GM06990 (cell line): ENCODE measurements at regions not wholly inside any gene's neighbourhood (a gene's known extent, or its start where the extent isn't known, plus 50 kb on each side); places are given as distances from the start of the nearest gene placed in this dataset.

Source experiments
- DNase-seq: peaks from one replicate; pipeline ENCODE4 v3.0.0-alpha.2; 2011; ENCODE audit not compliant: insufficient read length; ENCODE audit errors: extremely low read depth
- H3K27me3 ChIP-seq: replicated peaks from 2 replicates; pipeline ENCODE4 v1.6.0; 2011; ENCODE audit warnings: low read length; ENCODE audit not compliant: control insufficient read depth, insufficient read depth
- H3K36me3 ChIP-seq: 2 replicates; pipeline ENCODE4 v1.5.1; 2011; ENCODE audit warnings: low read length; ENCODE audit not compliant: control insufficient read depth, insufficient read depth
- H3K4me3 ChIP-seq: replicated peaks from 2 replicates; pipeline ENCODE4 v1.5.1; 2011; ENCODE audit warnings: low read depth, mild to moderate bottlenecking, control low read depth, low read length
- CTCF ChIP-seq: IDR thresholded peaks from 2 replicates; pipeline ENCODE4 v1.5.1; 2011; ENCODE audit warnings: low read length, control low read depth, mild to moderate bottlenecking, inconsistent platforms; ENCODE audit not compliant: insufficient read depth, poor library complexity, severe bottlenecking

- Histone ChIP-seq H3K36me3 (no peaks in the 10 kb centered on the region), H3K27me3 (no peaks in the 10 kb centered on the region), H3K4me3 (no peak overlapping the region)
- no peak for TF ChIP-seq CTCF
- no peak for DNase-seq
Observed at GRCh38 chr20:60599381-60599780, 641.2 kb downstream of the CDH26 start.

- Histone ChIP-seq H3K36me3 (no peaks in the 10 kb centered on the region), H3K27me3 (no peaks in the 10 kb centered on the region), H3K4me3 (no peak overlapping the region)
- no peak for TF ChIP-seq CTCF
- no peak for DNase-seq
Observed at GRCh38 chr20:60600036-60600435, 641.8 kb downstream of the CDH26 start.

GRCh38 chr20:60624066-60624465 is 628.0 kb upstream of the CDH4 start:
- no peak overlapping the region for H3K4me3 ChIP-seq
- no peak for DNase-seq
- H3K27me3 ChIP-seq = no peaks in the 10 kb centered on the region

GRCh38 chr20:60627751-60628565 is 624.1 kb upstream of the CDH4 start:
- TF ChIP-seq CTCF = no peak
- H3K36me3 ChIP-seq = no peaks in the 10 kb centered on the region
- no peak for DNase-seq

More at GRCh38 chr20:60624066-60624465, 628.0 kb upstream of the CDH4 start:
- no peak for TF ChIP-seq CTCF
- H3K36me3 ChIP-seq = no peaks in the 10 kb centered on the region

DNA sequence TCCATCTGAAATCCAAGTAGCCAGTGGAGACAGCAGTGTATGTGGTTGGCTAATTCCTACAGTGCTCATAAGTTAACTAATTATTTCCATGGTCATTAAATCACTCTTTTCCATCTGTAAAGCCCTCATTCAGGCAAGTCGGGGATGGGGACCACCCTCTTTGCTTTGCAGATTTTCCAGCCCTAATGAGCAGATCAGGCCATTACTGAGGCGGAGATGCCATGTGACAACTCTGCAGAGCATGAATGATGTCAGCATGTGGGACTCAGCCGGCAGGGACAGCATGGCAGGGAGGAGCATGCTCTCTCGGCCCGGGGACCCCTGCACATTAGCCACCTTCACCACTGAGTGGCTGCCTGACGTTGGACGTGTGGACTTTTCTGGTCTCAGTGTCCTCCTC is 623.3 kb upstream of the CDH4 start:
- no peaks in the 10 kb centered on the region for H3K27me3 ChIP-seq
- TF ChIP-seq CTCF = no peak
- no peaks in the 10 kb centered on the region for H3K36me3 ChIP-seq
- no peak overlapping the region for H3K4me3 ChIP-seq
- no peak for DNase-seq

More at GRCh38 chr20:60627751-60628565, 624.1 kb upstream of the CDH4 start:
- H3K4me3 ChIP-seq = no peak overlapping the region
- no peaks in the 10 kb centered on the region for H3K27me3 ChIP-seq

- no peaks in the 10 kb centered on the region for H3K36me3 ChIP-seq
- H3K4me3 ChIP-seq = no peak overlapping the region
- TF ChIP-seq CTCF = no peak
- no peaks in the 10 kb centered on the region for H3K27me3 ChIP-seq
- no peak for DNase-seq
Observed at GRCh38 chr20:60629206-60629605, 622.9 kb upstream of the CDH4 start.
